ENCODE measurements at regions not wholly inside any gene's neighbourhood (a gene's known extent, or its start where the extent isn't known, plus 50 kb on each side); places are given as distances from the start of the nearest gene placed in this dataset.

DNA sequence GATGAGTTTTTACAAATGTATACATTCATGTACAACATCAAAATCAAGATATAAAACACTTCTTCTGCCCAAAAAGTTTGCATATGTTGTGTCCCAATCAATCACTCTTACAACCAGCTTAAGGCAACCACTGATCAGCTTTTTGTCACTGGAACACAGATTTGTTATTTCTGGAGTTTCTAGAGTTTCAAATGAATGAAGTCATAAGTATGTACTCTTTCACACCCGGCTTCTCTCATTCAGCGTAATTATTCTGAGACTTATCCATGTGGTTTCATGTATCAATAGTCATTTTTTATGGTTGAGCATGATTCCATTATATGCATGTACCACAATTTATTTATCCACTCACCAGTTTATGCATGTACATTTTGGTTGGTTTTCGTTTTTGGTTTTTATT lies 53.0 kb upstream of the CORO2B start:
- no peak for DNase-seq
- no TSS peak for BruUV-seq (replicated peaks)
- H3K4ac ChIP-seq (ENCODE audit: low read depth, low read length): peak overlapping the region; percentile 2; the same call in 1 of the 2 replicates
- no peak overlapping the region for H4K8ac ChIP-seq (ENCODE audit: low read depth in 2 of 2, low read length in 2 of 2)
- intact Hi-C loops (cut with micrococcal nuclease): no loop called here
- no peak overlapping the region for H2BK15ac ChIP-seq (ENCODE audit: low read depth, low read length)
- H3K79me1 ChIP-seq (ENCODE audit: low read depth in 1 of 2, low read length in 2 of 2): no peaks in the 10 kb centered on the region
- no peak overlapping the region for H2AK5ac ChIP-seq (ENCODE audit: low read depth, low read length)
- no peaks in the 10 kb centered on the region for H3K36me3 ChIP-seq (ENCODE audit: control insufficient read depth, insufficient read depth, low read length)
- ChIA-PET CTCF (interaction anchor here (0.8 kb wide), 1 partner anchor 24 kb away, joined by 3 read pairs; no protein-coding TSS in a partner anchor), POLR2A (ENCODE audit: unreplicated experiment) (no interaction called here)
- H3K4me3 ChIP-seq (ENCODE audit: insufficient read depth, low read depth, low read length): no peak overlapping the region
- peaks cover 3% of the 10 kb centered on the region; the same call in 1 of the 2 replicates for H3K4me1 ChIP-seq (ENCODE audit: control insufficient read depth, insufficient read depth, low read length)
- H2BK20ac ChIP-seq (ENCODE audit: low read depth, low read length): peak overlapping the region; percentile 62; the same call in 1 of the 2 replicates
- dilution Hi-C loops (cut with HindIII; ENCODE audit: low sequenced_read_pairs, unreplicated experiment): no loop called here
- H3K9me3 ChIP-seq (ENCODE audit: control insufficient read depth, insufficient read depth, low read length): no peaks in the 10 kb centered on the region
- H2AFZ ChIP-seq (replicated peaks; ENCODE audit: low read length, poor library complexity): no peak overlapping the region
- H4K5ac ChIP-seq (ENCODE audit: low read depth, low read length): no peak overlapping the region
- no peak overlapping the region for H3K14ac ChIP-seq (replicated peaks; ENCODE audit: low read depth, low read length)
- H2AK9ac ChIP-seq (replicated peaks; ENCODE audit: low read depth, low read length, poor library complexity): no peak overlapping the region
- no peak overlapping the region for H3K23ac ChIP-seq (ENCODE audit: low read depth, low read length)
- no peaks in the 10 kb centered on the region for H4K20me1 ChIP-seq (ENCODE audit: insufficient read depth, low read length)
- H3K9ac ChIP-seq (ENCODE audit: low read depth, low read length): no peak overlapping the region
- peak overlapping the region; percentile 22; the same call in 1 of the 2 replicates for H3K18ac ChIP-seq (ENCODE audit: low read depth, low read length)
- no peak overlapping the region for H3K56ac ChIP-seq (ENCODE audit: extremely low read depth, insufficient read depth, low read length)
- no peaks in the 10 kb centered on the region for H3K27me3 ChIP-seq (ENCODE audit: control insufficient read depth, insufficient read depth, low read length)
- no peak for ATAC-seq (ENCODE audit: low read depth)
- no peak overlapping the region for H3K27ac ChIP-seq (ENCODE audit: insufficient read depth, low read length)
- peak overlapping the region; percentile 18; the same call in 1 of the 2 replicates for H4K91ac ChIP-seq (ENCODE audit: insufficient read depth, low read depth, low read length)
- no peak for TF ChIP-seq NFE2L2 (IDR thresholded peaks at IDR 0.05; ENCODE audit: low read depth, low read length)
- TF ChIP-seq CHD1 (IDR thresholded peaks at IDR 0.05; ENCODE audit: low read depth, low read length): no peak
- no peak for TF ChIP-seq MXI1 (IDR thresholded peaks at IDR 0.05; ENCODE audit: borderline replicate concordance, low read depth, low read length)
- TF ChIP-seq MAZ (IDR thresholded peaks at IDR 0.05; ENCODE audit: borderline replicate concordance, low read depth, low read length): no peak
- TF ChIP-seq CEBPB (IDR thresholded peaks at IDR 0.05; ENCODE audit: low read depth, low read length): no peak
- TF ChIP-seq, protein P1, sequence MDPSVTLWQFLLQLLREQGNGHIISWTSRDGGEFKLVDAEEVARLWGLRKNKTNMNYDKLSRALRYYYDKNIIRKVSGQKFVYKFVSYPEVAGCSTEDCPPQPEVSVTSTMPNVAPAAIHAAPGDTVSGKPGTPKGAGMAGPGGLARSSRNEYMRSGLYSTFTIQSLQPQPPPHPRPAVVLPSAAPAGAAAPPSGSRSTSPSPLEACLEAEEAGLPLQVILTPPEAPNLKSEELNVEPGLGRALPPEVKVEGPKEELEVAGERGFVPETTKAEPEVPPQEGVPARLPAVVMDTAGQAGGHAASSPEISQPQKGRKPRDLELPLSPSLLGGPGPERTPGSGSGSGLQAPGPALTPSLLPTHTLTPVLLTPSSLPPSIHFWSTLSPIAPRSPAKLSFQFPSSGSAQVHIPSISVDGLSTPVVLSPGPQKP (IDR thresholded peaks at IDR 0.05; ENCODE audit: borderline replicate concordance, low read depth, low read length): no peak
- no peak for TF ChIP-seq FOS (IDR thresholded peaks at IDR 0.05; ENCODE audit: low read depth, low read length)
- no peak for TF ChIP-seq POLR2A (IDR thresholded peaks at IDR 0.05; ENCODE audit: low read depth, low read length)
- no peak for TF ChIP-seq RAD21 (IDR thresholded peaks at IDR 0.05; ENCODE audit: low read length)
- TF ChIP-seq RFX5 (IDR thresholded peaks at IDR 0.05; ENCODE audit: low read depth, low read length): no peak
- no peak for TF ChIP-seq BHLHE40 (IDR thresholded peaks at IDR 0.05; ENCODE audit: low read depth, low read length)
- TF ChIP-seq USF2 (IDR thresholded peaks at IDR 0.05; ENCODE audit: low read depth, low read length): no peak
- TF ChIP-seq MAFK (IDR thresholded peaks at IDR 0.05; ENCODE audit: low read depth, low read length): no peak
- no peak for TF ChIP-seq RCOR1 (IDR thresholded peaks at IDR 0.05; ENCODE audit: insufficient replicate concordance, low read length)
- TF ChIP-seq SMC3 (IDR thresholded peaks at IDR 0.05; ENCODE audit: low read depth, low read length): no peak
- TF ChIP-seq, protein P2, sequence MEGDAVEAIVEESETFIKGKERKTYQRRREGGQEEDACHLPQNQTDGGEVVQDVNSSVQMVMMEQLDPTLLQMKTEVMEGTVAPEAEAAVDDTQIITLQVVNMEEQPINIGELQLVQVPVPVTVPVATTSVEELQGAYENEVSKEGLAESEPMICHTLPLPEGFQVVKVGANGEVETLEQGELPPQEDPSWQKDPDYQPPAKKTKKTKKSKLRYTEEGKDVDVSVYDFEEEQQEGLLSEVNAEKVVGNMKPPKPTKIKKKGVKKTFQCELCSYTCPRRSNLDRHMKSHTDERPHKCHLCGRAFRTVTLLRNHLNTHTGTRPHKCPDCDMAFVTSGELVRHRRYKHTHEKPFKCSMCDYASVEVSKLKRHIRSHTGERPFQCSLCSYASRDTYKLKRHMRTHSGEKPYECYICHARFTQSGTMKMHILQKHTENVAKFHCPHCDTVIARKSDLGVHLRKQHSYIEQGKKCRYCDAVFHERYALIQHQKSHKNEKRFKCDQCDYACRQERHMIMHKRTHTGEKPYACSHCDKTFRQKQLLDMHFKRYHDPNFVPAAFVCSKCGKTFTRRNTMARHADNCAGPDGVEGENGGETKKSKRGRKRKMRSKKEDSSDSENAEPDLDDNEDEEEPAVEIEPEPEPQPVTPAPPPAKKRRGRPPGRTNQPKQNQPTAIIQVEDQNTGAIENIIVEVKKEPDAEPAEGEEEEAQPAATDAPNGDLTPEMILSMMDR (conservative IDR thresholded peaks at IDR 0.05; ENCODE audit: low read depth, low read length): no peak
- in situ Hi-C loops (cut with MboI; ENCODE audit: low sequenced_read_pairs): no loop called here
- no peak overlapping the region for H3K4me2 ChIP-seq (ENCODE audit: low read depth, low read length)
- WGBS, 2 experiments (ENCODE audit: extremely low coverage in 2 of 2, insufficient read length in 1 of 2): no CpG with 5 or more reads among the region's 3 CpGs
- H2BK120ac ChIP-seq (ENCODE audit: low read depth, low read length): peak overlapping the region; percentile 39
- no peaks in the 10 kb centered on the region for H3K9me1 ChIP-seq (ENCODE audit: insufficient read depth, low read length)
- H2BK5ac ChIP-seq (ENCODE audit: low read depth, low read length, poor library complexity, severe bottlenecking): no peak overlapping the region

Measured in IMR-90 (cell line).